ENCODE measurements at regions not wholly inside any gene's neighbourhood (a gene's known extent, or its start where the extent isn't known, plus 50 kb on each side); places are given as distances from the start of the nearest gene placed in this dataset.

DNA sequence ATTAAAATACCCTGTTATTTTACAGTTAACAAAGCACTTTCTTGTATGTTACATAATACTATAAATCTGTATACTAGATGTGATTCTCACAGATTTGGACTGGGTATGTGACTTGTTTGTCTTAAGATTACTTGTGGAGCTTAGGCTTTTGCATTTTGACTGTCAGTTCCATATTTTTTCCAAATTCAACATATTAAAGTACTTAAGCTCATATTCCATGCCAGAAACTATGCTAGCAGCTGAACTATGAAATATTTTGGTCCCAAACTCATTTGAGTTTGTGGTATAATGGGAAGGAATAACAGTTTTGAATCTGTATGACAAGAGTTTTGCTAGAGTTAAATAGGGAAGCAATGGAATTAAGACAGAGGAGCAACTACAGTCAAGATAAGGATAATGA is 841.4 kb downstream of the JRKL start:
- no peak overlapping the region for H3K27ac ChIP-seq (ENCODE audit: low read depth in 1 of 2, low read length in 2 of 2)
- no peak overlapping the region for H3K4me3 ChIP-seq (ENCODE audit: low read depth in 1 of 3, low read length in 3 of 3)
- no peaks in the 10 kb centered on the region for H3K27me3 ChIP-seq (ENCODE audit: control insufficient read depth in 4 of 4, insufficient read depth in 4 of 4, low read length in 3 of 4)
- no peaks in the 10 kb centered on the region for H3K9me3 ChIP-seq (ENCODE audit: control insufficient read depth in 4 of 4, low read length in 3 of 4)
- TF ChIP-seq, protein P1, sequence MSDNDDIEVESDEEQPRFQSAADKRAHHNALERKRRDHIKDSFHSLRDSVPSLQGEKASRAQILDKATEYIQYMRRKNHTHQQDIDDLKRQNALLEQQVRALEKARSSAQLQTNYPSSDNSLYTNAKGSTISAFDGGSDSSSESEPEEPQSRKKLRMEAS (IDR thresholded peaks at IDR 0.05): no peak
- TF ChIP-seq EGR1 (IDR thresholded peaks at IDR 0.05; ENCODE audit: low read depth in 2 of 2) (no peak), TAF1 (conservative IDR thresholded peaks at IDR 0.05) (no peak), HNF4A (conservative IDR thresholded peaks at IDR 0.05) (no peak), JUND (IDR thresholded peaks at IDR 0.05) (no peak), NR2F2 (IDR thresholded peaks at IDR 0.05) (no peak), FOXA1 (IDR thresholded peaks at IDR 0.05) (no peak), YY1 (IDR thresholded peaks at IDR 0.05) (no peak), ZBTB33 (IDR thresholded peaks at IDR 0.05) (no peak), HNF4G (IDR thresholded peaks at IDR 0.05) (no peak)
- TF ChIP-seq, protein P2, sequence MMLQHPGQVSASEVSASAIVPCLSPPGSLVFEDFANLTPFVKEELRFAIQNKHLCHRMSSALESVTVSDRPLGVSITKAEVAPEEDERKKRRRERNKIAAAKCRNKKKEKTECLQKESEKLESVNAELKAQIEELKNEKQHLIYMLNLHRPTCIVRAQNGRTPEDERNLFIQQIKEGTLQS (IDR thresholded peaks at IDR 0.05): no peak
- TF ChIP-seq, protein P3, sequence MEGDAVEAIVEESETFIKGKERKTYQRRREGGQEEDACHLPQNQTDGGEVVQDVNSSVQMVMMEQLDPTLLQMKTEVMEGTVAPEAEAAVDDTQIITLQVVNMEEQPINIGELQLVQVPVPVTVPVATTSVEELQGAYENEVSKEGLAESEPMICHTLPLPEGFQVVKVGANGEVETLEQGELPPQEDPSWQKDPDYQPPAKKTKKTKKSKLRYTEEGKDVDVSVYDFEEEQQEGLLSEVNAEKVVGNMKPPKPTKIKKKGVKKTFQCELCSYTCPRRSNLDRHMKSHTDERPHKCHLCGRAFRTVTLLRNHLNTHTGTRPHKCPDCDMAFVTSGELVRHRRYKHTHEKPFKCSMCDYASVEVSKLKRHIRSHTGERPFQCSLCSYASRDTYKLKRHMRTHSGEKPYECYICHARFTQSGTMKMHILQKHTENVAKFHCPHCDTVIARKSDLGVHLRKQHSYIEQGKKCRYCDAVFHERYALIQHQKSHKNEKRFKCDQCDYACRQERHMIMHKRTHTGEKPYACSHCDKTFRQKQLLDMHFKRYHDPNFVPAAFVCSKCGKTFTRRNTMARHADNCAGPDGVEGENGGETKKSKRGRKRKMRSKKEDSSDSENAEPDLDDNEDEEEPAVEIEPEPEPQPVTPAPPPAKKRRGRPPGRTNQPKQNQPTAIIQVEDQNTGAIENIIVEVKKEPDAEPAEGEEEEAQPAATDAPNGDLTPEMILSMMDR (IDR thresholded peaks at IDR 0.05; ENCODE audit: low read depth, low read length, missing input control): no peak
- no peak overlapping the region for H3K9ac ChIP-seq (ENCODE audit: low read depth in 1 of 2, low read length in 2 of 2)
- DNase-seq (ENCODE audit: low spot score): no peak
- H3K36me3 ChIP-seq (ENCODE audit: control insufficient read depth in 4 of 4, insufficient read depth in 3 of 4, low read depth in 1 of 4, low read length in 3 of 4): no peaks in the 10 kb centered on the region
- H3K4me1 ChIP-seq (ENCODE audit: control insufficient read depth in 4 of 4, insufficient read depth in 4 of 4, low read length in 3 of 4): no peaks in the 10 kb centered on the region

DNA sequence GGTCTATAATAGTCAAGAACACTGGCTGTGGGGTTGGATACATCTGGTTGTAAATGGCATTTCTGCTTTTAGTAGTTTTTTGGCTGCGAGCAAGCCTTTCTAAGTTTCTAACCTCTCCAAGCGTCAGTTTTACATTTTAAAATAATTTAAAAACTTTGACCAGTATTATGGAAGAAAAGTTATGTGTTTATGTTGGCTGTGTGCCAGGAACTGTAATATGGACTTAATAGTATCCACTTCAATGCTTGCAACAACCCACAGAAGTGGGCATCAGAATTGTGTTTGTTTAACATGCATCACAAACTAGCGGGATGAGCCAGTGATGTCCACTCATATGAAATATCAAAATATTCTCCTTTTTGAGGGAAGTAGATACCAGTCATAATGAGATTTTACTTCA is 844.2 kb downstream of the JRKL start:
- Histone ChIP-seq H3K36me3 (ENCODE audit: control insufficient read depth in 4 of 4, insufficient read depth in 3 of 4, low read depth in 1 of 4, low read length in 3 of 4) (no peaks in the 10 kb centered on the region), H3K9ac (ENCODE audit: low read depth in 1 of 2, low read length in 2 of 2) (no peak overlapping the region), H3K27ac (ENCODE audit: low read depth in 1 of 2, low read length in 2 of 2) (no peak overlapping the region), H3K9me3 (ENCODE audit: control insufficient read depth in 4 of 4, low read length in 3 of 4) (no peaks in the 10 kb centered on the region), H3K4me1 (ENCODE audit: control insufficient read depth in 4 of 4, insufficient read depth in 4 of 4, low read length in 3 of 4) (no peaks in the 10 kb centered on the region), H3K4me3 (ENCODE audit: low read depth in 1 of 3, low read length in 3 of 3) (no peak overlapping the region), H3K27me3 (ENCODE audit: control insufficient read depth in 4 of 4, insufficient read depth in 4 of 4, low read length in 3 of 4) (no peaks in the 10 kb centered on the region)
- 58% methylated on average over 3 of the region's 3 CpGs for WGBS
- TF ChIP-seq, protein P1 (IDR thresholded peaks at IDR 0.05): no peak
- TF ChIP-seq NR2F2 (IDR thresholded peaks at IDR 0.05): no peak
- no peak for DNase-seq (ENCODE audit: low spot score)

DNA sequence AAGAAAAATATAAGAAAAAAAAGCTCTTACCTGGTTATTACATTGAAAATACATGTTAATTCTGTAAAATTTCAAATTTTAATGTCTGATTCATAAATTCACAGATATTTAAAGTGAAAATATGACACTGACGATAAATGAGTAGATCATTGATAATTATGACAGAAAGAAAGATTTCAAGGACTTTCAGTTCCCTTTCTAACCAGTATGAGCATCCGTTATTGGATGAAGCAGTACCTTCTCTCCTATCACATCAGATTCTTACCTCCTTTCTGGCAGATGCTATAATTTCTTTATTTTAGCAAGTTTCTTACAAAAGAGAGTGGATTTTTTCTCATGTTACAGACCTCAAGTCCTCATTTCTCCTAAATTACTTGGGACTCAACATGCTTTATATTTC is 847.3 kb downstream of the JRKL start:
- 66% methylated on average over 2 of the region's 2 CpGs for WGBS
- Histone ChIP-seq H3K9ac (ENCODE audit: low read depth in 1 of 2, low read length in 2 of 2) (no peak overlapping the region), H3K27ac (ENCODE audit: low read depth in 1 of 2, low read length in 2 of 2) (no peak overlapping the region), H3K27me3 (ENCODE audit: control insufficient read depth in 4 of 4, insufficient read depth in 4 of 4, low read length in 3 of 4) (no peaks in the 10 kb centered on the region), H3K4me1 (ENCODE audit: control insufficient read depth in 4 of 4, insufficient read depth in 4 of 4, low read length in 3 of 4) (no peaks in the 10 kb centered on the region), H3K9me3 (ENCODE audit: control insufficient read depth in 4 of 4, low read length in 3 of 4) (no peaks in the 10 kb centered on the region), H3K4me3 (ENCODE audit: low read depth in 1 of 3, low read length in 3 of 3) (no peak overlapping the region), H3K36me3 (ENCODE audit: control insufficient read depth in 4 of 4, insufficient read depth in 3 of 4, low read depth in 1 of 4, low read length in 3 of 4) (no peaks in the 10 kb centered on the region)
- no peak for DNase-seq (ENCODE audit: low spot score)
- TF ChIP-seq HNF4G (IDR thresholded peaks at IDR 0.05): no peak
- TF ChIP-seq RAD21 (IDR thresholded peaks at IDR 0.05): no peak
- TF ChIP-seq, protein P4, sequence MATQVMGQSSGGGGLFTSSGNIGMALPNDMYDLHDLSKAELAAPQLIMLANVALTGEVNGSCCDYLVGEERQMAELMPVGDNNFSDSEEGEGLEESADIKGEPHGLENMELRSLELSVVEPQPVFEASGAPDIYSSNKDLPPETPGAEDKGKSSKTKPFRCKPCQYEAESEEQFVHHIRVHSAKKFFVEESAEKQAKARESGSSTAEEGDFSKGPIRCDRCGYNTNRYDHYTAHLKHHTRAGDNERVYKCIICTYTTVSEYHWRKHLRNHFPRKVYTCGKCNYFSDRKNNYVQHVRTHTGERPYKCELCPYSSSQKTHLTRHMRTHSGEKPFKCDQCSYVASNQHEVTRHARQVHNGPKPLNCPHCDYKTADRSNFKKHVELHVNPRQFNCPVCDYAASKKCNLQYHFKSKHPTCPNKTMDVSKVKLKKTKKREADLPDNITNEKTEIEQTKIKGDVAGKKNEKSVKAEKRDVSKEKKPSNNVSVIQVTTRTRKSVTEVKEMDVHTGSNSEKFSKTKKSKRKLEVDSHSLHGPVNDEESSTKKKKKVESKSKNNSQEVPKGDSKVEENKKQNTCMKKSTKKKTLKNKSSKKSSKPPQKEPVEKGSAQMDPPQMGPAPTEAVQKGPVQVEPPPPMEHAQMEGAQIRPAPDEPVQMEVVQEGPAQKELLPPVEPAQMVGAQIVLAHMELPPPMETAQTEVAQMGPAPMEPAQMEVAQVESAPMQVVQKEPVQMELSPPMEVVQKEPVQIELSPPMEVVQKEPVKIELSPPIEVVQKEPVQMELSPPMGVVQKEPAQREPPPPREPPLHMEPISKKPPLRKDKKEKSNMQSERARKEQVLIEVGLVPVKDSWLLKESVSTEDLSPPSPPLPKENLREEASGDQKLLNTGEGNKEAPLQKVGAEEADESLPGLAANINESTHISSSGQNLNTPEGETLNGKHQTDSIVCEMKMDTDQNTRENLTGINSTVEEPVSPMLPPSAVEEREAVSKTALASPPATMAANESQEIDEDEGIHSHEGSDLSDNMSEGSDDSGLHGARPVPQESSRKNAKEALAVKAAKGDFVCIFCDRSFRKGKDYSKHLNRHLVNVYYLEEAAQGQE (IDR thresholded peaks at IDR 0.05): no peak
- no peak for TF ChIP-seq TAF1 (conservative IDR thresholded peaks at IDR 0.05)
- no peak for TF ChIP-seq EGR1 (IDR thresholded peaks at IDR 0.05; ENCODE audit: low read depth in 2 of 2)
- TF ChIP-seq YY1 (IDR thresholded peaks at IDR 0.05): no peak
- TF ChIP-seq GABPA (IDR thresholded peaks at IDR 0.05 in 1 of 2, conservative IDR thresholded peaks at IDR 0.05 in 1 of 2): no peak
- TF ChIP-seq, protein P2 (IDR thresholded peaks at IDR 0.05): no peak
- no peak for TF ChIP-seq FOXA1 (IDR thresholded peaks at IDR 0.05)
- TF ChIP-seq, protein P3 (IDR thresholded peaks at IDR 0.05; ENCODE audit: low read depth, low read length, missing input control): no peak
- no peak for TF ChIP-seq SP1 (IDR thresholded peaks at IDR 0.05)
- TF ChIP-seq RXRA (IDR thresholded peaks at IDR 0.05): no peak
